ENCODE measurements at regions not wholly inside any gene's neighbourhood (a gene's known extent, or its start where the extent isn't known, plus 50 kb on each side); places are given as distances from the start of the nearest gene placed in this dataset.

DNA sequence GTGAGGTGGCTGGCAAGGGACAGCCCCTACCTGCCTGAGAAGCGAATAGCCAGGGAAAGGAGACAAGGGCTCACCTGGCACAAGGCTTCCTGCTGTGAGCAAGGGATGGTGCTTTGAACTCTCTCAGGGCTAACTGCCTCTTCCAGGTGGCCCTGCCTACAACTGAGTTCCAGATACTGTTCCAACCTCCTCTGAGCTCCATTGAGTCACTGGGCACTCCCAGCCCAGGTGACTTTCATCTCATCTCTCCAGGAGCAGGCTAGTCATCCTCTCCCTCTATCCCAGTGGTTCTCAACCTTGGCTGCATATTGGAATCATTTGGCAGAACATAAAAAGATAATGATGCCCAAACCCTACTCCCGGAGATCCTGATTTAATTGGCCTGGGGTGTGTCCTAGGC, 374.0 kb upstream of the ZFP64 start:
- H3K36me3 ChIP-seq (ENCODE audit: insufficient read depth, low read length): no peaks in the 10 kb centered on the region
- H3K4me2 ChIP-seq (ENCODE audit: low read length): no peak overlapping the region
- H3K9ac ChIP-seq (ENCODE audit: low read length): no peak overlapping the region
- H3K9me3 ChIP-seq (ENCODE audit: low read length): no peaks in the 10 kb centered on the region
- no peaks in the 10 kb centered on the region for H3K79me2 ChIP-seq (replicated peaks; ENCODE audit: insufficient read depth, low read length)
- H3F3A ChIP-seq (ENCODE audit: insufficient read depth, low read length, poor library complexity, severe bottlenecking): no peaks in the 10 kb centered on the region
- H3K27me3 ChIP-seq (ENCODE audit: insufficient read depth, low read depth, low read length): no peaks in the 10 kb centered on the region
- TF ChIP-seq, protein P1, sequence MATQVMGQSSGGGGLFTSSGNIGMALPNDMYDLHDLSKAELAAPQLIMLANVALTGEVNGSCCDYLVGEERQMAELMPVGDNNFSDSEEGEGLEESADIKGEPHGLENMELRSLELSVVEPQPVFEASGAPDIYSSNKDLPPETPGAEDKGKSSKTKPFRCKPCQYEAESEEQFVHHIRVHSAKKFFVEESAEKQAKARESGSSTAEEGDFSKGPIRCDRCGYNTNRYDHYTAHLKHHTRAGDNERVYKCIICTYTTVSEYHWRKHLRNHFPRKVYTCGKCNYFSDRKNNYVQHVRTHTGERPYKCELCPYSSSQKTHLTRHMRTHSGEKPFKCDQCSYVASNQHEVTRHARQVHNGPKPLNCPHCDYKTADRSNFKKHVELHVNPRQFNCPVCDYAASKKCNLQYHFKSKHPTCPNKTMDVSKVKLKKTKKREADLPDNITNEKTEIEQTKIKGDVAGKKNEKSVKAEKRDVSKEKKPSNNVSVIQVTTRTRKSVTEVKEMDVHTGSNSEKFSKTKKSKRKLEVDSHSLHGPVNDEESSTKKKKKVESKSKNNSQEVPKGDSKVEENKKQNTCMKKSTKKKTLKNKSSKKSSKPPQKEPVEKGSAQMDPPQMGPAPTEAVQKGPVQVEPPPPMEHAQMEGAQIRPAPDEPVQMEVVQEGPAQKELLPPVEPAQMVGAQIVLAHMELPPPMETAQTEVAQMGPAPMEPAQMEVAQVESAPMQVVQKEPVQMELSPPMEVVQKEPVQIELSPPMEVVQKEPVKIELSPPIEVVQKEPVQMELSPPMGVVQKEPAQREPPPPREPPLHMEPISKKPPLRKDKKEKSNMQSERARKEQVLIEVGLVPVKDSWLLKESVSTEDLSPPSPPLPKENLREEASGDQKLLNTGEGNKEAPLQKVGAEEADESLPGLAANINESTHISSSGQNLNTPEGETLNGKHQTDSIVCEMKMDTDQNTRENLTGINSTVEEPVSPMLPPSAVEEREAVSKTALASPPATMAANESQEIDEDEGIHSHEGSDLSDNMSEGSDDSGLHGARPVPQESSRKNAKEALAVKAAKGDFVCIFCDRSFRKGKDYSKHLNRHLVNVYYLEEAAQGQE (IDR thresholded peaks at IDR 0.05; ENCODE audit: borderline replicate concordance): no peak
- TF ChIP-seq EZH2 (IDR thresholded peaks at IDR 0.05; ENCODE audit: borderline replicate concordance, insufficient read depth, low read length, poor library complexity, severe bottlenecking) (no peak), EP300 (conservative IDR thresholded peaks at IDR 0.05; ENCODE audit: poor library complexity, severe bottlenecking) (no peak), SMC3 (conservative IDR thresholded peaks at IDR 0.05; ENCODE audit: poor library complexity) (no peak), RAD21 (conservative IDR thresholded peaks at IDR 0.05) (no peak), POLR2AphosphoS5 (IDR thresholded peaks at IDR 0.05) (no peak), TAF1 (IDR thresholded peaks at IDR 0.05; ENCODE audit: low read depth) (no peak), MXI1 (conservative IDR thresholded peaks at IDR 0.05; ENCODE audit: poor library complexity, severe bottlenecking) (no peak)
- TF ChIP-seq, protein P2, sequence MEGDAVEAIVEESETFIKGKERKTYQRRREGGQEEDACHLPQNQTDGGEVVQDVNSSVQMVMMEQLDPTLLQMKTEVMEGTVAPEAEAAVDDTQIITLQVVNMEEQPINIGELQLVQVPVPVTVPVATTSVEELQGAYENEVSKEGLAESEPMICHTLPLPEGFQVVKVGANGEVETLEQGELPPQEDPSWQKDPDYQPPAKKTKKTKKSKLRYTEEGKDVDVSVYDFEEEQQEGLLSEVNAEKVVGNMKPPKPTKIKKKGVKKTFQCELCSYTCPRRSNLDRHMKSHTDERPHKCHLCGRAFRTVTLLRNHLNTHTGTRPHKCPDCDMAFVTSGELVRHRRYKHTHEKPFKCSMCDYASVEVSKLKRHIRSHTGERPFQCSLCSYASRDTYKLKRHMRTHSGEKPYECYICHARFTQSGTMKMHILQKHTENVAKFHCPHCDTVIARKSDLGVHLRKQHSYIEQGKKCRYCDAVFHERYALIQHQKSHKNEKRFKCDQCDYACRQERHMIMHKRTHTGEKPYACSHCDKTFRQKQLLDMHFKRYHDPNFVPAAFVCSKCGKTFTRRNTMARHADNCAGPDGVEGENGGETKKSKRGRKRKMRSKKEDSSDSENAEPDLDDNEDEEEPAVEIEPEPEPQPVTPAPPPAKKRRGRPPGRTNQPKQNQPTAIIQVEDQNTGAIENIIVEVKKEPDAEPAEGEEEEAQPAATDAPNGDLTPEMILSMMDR (IDR thresholded peaks at IDR 0.05; ENCODE audit: poor library complexity, severe bottlenecking): no peak
- no peak overlapping the region for H3K27ac ChIP-seq (ENCODE audit: low read length)
- no peak overlapping the region for H3K4me3 ChIP-seq (ENCODE audit: low read length)
- H4K20me1 ChIP-seq (ENCODE audit: insufficient read depth): no peaks in the 10 kb centered on the region
- H2AFZ ChIP-seq (ENCODE audit: low read depth, low read length): no peak overlapping the region
- H3K9me2 ChIP-seq (ENCODE audit: insufficient read depth, low read length): no peaks in the 10 kb centered on the region

DNA sequence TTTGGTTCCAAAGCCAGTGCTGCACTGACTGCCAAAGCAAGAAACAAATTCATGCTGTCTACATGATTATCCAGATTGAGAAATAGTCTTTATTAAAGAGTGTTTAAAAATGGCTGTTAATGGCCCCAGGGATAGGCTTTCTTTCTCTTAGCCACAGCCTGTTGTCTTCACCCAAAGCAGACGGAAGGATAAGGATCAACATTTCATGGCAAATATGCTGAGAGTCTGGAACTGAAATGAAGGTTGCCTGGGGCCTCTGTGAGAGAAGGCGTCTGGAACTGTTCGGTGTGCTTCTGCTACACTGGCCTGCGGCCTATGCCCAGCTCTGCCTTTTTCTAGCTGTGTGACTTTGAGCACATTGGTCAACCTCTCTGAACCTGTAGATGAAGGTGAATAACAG, 373.0 kb upstream of the ZFP64 start:
- no peak overlapping the region for H3K9ac ChIP-seq (ENCODE audit: low read length)
- H3K27ac ChIP-seq (ENCODE audit: low read length): no peak overlapping the region
- no peaks in the 10 kb centered on the region for H3K27me3 ChIP-seq (ENCODE audit: insufficient read depth, low read depth, low read length)
- no peak overlapping the region for H3K4me3 ChIP-seq (ENCODE audit: low read length)
- no peaks in the 10 kb centered on the region for H3F3A ChIP-seq (ENCODE audit: insufficient read depth, low read length, poor library complexity, severe bottlenecking)
- H3K79me2 ChIP-seq (replicated peaks; ENCODE audit: insufficient read depth, low read length): no peaks in the 10 kb centered on the region
- TF ChIP-seq, protein P2 (IDR thresholded peaks at IDR 0.05; ENCODE audit: poor library complexity, severe bottlenecking): no peak
- TF ChIP-seq MXI1 (conservative IDR thresholded peaks at IDR 0.05; ENCODE audit: poor library complexity, severe bottlenecking) (no peak), SMC3 (conservative IDR thresholded peaks at IDR 0.05; ENCODE audit: poor library complexity) (no peak), EP300 (conservative IDR thresholded peaks at IDR 0.05; ENCODE audit: poor library complexity, severe bottlenecking) (no peak), EZH2 (IDR thresholded peaks at IDR 0.05; ENCODE audit: borderline replicate concordance, insufficient read depth, low read length, poor library complexity, severe bottlenecking) (no peak), POLR2AphosphoS5 (IDR thresholded peaks at IDR 0.05) (no peak), TAF1 (IDR thresholded peaks at IDR 0.05; ENCODE audit: low read depth) (no peak), RAD21 (conservative IDR thresholded peaks at IDR 0.05) (no peak)
- TF ChIP-seq, protein P1 (IDR thresholded peaks at IDR 0.05; ENCODE audit: borderline replicate concordance): no peak
- H3K9me3 ChIP-seq (ENCODE audit: low read length): no peaks in the 10 kb centered on the region
- H3K9me2 ChIP-seq (ENCODE audit: insufficient read depth, low read length): no peaks in the 10 kb centered on the region
- H4K20me1 ChIP-seq (ENCODE audit: insufficient read depth): no peaks in the 10 kb centered on the region
- H3K36me3 ChIP-seq (ENCODE audit: insufficient read depth, low read length): no peaks in the 10 kb centered on the region
- H2AFZ ChIP-seq (ENCODE audit: low read depth, low read length): no peak overlapping the region
- H3K4me2 ChIP-seq (ENCODE audit: low read length): no peak overlapping the region
